ENCODE measurements at regions not wholly inside any gene's neighbourhood (a gene's known extent, or its start where the extent isn't known, plus 50 kb on each side); places are given as distances from the start of the nearest gene placed in this dataset.

- TF ChIP-seq CTCF (IDR thresholded peaks at IDR 0.05) (no peak), EZH2 (IDR thresholded peaks at IDR 0.05; ENCODE audit: borderline replicate concordance, insufficient read depth, low read depth, low read length, poor library complexity, severe bottlenecking) (no peak)
These were observed 552.4 kb upstream of the TNP1 start for GRCh38 chr2:217412277-217412676.
